EH (cell line): ENCODE measurements at regions not wholly inside any gene's neighbourhood (a gene's known extent, or its start where the extent isn't known, plus 50 kb on each side); places are given as distances from the start of the nearest gene placed in this dataset.
"Not testable (repeated sequence)": the region's sequence is repeated elsewhere in the genome, so short reads cannot be mapped to it uniquely, and the experiment has no call there.

Experiments used
- DNase-seq: peaks from one replicate; pipeline ENCODE4 v3.0.0-alpha.2; 2015; ENCODE audit warnings: low read depth

DNA sequence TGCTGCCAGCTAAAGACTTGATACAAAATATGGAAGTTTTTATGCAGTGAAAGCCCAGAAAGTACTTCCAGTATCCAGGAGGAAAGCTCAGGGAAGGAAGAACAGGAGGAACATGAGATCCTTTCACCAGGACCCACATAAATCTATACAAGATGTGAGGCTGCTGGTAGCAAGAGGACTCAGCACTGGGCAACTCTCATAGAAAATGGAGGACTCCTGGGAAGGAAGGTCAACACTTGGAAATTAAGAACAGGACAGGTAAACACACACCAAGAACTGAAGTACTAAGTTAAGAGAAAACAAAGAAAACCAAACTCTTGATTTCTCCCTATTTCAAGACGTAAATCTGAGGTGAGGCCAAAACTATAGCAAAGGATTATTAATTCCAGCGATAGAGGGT, 220.5 kb upstream of the HSF2 start:
- no peak for DNase-seq

DNA sequence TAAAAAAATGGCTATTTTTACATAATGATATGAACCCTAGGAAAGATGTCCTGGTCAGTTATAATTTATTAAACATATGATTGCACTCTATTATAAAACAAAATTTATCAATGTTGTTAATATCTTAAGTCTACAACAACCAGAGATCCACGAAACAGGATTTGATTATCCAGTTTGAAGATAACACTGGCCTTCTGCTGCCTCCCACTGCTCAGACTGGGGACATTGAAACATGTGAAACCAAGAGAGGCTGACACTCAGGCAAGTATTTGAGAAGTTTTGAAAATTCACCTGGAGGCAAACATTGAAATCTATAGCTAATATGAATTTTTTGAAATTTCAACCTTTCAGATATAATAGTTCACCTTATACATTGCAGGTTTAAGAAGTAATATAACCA, 219.3 kb upstream of the HSF2 start:
- peak; percentile 6 for DNase-seq

DNA sequence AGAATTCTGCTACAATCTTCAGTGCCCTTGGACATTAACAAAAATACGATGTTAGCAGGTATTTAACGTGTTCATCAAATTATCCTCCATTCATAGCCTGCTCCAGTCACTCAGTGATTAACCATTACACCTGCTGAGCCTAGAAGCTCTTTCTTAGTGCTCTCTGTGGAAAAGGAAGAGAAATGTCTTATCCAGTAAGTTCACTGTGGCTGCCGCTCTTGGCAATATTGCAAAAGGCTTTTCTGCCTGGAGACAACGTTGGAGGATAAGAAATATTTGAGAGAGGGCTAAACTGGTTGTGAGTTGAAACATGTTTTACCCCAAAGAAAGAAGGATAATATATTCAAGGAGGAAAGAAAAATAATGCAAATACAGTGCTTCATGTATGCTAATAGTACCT, 217.4 kb upstream of the HSF2 start:
- DNase-seq: no peak

DNA sequence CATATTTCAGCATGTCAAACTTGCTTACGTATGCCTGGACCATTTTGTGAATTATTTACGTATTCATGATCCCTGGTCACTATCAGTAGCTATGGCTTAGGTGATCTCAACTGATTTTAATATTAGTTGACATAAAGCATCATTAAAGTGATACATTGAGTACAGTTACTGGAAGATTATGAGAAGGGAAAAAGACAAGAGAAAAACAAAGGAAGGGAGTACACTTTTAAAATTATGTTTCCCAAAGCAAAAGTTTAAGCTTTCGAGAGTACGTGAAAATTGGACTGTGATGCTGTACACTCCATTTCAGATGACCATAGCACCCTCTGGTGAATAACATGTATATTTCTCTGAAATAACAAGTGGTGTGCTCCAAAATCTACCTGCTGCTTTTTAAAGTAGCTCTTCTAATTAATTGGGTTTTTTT, 215.0 kb upstream of the HSF2 start:
- DNase-seq: peak; percentile 41

DNA sequence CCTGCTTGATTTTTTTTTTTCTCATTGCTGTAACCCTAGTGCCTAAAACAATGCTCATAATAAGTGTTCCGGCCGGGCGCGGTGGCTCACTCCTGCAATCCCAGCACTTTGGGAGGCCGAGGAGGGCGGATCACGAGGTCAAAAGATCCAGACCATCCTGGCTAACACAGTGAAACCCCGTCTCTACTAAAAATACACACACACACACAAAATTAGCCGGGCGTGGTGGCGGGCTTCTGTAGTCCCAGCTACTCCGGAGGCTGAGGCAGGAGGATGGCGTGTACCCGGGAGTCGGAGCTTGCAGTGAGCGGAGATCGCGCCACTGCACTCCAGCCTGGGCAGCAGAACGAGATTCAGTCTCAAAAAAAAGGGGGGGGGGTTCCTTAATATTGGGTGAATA, 214.0 kb upstream of the HSF2 start:
- not testable (repeated sequence) for DNase-seq

DNA sequence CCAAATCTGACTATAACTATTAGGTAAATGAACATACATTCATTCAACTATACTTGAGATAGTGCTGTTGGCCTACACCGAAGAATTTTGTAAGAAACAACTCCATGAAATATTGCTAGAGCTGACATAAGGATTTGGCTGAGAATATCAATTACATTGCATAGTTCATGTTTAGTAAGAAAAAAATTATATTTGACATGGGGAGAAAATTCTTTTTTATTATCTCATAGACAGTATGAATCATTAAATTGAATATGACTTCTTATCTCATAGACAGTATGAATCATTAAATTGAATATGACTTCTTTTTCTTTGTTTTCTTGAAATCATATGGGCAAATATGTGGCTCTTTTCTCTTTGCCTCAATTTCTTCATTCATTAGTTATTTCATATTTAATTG, 212.3 kb upstream of the HSF2 start:
- no peak for DNase-seq

DNA sequence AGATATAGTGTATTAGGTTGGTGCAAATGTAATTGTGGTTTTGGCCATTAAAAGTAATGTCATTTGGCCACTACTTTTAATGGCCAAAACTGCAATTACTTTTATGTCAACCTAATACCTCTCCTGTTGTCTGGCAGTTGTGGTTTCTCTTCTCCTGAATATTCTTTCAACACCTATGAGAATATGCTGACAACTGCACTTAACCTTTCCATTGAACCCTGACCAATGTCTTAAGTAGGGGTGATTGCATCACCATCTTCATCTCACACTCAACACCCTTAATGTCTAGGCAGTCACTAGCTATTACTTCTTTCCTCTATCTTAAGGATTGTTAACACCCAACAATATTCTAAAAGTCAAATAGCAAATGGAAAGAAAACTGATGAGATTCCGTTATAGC, 200.5 kb upstream of the HSF2 start:
- DNase-seq: no peak

DNA sequence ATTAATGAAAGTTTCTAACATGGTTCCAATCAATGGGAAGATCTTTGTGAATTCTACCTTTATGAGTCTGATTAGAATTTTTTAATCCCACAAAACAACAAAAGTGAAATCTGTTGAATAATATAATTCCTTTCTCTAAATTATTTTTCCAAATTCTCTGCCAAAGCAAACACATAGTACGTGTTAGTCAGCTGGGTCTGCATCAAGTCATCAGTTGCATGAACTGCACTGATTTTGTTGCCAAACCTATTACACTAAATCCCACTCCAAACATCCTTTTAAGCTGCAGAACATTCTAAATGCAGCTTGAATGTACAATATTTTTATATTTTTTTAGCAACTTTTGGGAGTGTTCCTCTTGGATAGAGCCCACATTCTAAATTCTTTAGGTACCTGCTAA, 199.0 kb upstream of the HSF2 start:
- no peak for DNase-seq

DNA sequence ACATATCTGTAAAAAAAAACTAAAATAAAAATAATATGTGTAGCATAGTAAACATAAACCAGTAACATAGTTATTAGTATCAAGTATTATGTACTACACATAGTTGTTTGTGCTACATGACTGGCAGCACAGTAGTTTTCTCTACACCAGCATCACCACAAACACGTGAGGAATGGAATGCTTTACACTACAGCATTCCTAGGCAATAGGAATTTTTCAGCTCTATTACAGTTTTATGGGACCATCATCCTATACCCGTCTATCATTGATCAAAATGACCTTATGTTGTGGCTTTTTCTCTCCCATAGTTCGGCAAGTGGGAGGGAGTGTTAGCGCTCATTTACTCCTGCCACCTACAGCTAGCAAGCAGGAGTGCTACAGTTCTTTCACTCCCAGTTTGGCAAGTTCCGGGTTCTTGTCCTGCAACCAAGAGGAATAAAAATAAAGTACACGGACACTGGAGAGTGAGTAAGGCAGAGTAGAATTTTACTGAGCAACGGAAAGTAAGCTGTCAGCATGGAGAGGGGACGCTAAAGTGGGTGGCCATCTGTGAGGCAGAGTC, 196.8 kb upstream of the HSF2 start:
- DNase-seq: peak; percentile 5

DNA sequence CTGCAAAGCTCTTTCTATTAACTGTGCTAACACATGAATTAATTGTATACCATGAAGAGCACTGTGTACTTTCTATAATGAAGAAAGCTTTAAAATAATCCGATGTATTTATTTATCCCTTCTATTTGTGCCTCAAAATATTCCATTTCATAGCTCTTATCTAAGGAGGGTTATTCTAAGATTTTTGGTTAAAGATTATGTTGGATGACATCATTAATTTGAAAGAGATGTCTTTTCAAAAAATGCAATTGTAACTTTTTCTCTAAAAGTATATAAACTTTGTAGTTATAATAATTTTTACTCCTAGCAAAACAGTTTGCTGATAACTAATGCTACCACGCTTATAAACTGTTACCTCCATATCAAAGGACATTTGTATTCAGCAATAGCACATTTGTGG, 192.4 kb upstream of the HSF2 start:
- DNase-seq: no peak

DNA sequence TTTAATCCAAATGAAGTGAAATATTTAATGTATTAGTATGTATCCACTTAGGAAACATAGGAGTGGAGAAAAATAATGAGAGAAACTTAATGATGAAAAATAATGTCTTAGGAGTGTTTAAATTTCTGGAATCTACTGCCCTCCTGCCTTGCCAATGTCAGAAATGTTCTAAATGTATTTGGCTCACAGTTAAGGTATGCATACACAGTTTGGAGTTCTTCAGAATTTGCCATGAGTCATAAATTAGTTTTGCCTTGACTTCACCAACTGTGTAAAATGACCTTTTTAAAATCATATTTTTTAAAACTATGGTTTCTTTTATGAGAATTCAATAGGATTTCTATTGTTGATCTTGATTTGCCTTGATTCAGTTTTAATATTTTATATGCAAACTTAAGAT, 191.7 kb upstream of the HSF2 start:
- no peak for DNase-seq

DNA sequence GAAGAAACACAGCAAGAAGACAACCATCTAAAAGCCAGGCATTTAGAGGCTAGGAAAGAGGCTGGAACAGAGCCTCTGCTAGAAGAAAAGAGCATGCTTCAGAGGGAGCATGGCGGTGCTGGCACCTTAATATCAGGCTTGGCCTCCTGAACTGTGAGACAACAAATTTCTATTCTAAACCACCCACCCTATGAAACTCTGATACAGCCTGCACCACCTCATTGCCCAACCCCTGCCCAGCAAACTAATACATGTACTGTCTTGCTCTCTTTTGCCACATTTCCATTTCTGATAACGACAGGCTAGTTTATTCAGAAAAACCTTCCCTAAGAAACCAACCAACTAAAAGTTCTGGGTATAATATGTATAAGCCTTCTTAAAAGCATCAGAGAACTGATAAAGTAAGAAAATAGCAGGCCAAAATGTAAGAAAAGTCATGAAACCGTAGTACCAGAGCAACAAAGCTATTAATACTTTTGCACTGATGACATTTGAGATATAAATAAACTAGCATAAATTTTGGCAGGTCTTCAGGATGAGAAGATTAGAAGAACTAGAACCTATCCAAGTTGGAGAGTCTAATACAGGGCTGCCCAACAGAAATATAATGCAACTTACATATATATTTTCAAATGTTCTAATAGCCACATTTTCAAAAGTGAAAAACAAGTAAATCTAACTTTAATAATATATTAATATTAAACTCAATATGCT, 184.7 kb upstream of the HSF2 start:
- no peak for DNase-seq

DNA sequence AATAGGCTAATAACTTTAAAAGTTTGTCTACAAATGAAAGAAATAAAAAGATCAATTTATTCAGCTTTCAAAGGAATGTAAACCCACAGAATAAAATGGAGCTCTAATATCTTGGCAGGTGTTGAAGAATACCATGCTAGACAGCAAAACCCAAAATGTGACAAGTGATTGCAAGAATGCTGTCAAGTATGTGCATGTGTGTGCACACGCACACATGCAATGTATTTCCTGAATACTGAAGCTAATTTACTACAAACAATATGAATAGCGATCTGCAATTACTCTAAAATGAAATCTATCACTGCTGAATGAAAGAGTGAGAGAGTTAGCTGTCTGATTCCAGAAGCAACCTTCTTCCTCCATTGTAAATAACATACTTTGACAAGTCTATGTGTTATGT, 179.2 kb upstream of the HSF2 start:
- no peak for DNase-seq

DNA sequence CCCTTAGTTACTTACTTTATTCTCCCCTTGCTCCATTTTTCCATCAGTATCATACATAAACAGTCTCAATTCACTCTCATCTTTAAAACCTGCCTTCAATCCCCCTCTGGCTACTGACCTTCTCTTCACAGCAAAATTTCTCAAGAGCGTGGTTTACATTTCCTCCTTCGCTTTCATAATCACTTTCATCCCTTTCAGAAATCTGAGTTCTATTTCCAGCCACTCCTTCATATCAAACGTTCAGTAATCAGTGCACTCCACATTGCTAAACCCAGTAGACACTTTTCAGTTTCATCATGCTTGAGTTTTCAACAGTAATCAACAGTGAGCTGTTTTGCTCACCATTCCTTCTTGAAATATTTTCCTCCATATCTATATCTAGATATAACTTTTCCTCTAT, 176.7 kb upstream of the HSF2 start:
- no peak for DNase-seq

DNA sequence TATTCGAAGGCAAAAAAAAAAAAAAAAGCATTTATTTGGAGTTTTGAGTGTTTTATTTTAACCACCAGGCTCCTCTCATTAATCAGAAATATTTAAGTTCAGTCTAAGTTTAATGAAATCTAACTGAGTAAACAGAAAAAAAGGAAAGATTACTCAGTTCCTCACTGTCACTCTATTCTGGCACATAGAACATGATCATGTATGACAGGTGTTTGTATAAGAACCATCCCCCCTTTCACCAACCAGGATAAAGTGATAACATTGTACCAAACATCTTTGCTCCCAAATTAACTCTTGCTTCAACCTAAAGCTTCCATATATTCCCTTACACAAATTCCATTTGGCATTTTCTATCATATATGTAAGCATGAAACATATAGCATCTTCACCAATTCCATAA, 176.2 kb upstream of the HSF2 start:
- DNase-seq: no peak

DNA sequence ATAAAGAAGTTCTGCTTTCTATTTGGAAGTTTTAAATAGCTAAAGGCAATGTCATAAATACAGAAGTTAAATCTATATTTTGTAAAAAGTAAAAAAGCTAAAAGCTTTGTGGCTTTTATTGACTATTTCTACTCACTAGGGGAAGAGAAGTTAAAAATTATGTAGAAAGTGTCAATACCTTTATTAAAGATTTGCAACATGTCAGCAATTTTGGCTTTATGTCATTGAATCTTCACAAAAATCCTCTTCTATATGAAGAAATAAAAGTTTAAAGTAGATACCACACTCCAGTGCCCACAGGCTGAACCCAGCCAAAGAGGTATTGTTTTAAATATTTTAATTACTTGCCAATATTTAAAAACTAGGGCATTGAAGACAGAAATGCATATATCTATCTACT, 160.6 kb upstream of the HSF2 start:
- no peak for DNase-seq

DNA sequence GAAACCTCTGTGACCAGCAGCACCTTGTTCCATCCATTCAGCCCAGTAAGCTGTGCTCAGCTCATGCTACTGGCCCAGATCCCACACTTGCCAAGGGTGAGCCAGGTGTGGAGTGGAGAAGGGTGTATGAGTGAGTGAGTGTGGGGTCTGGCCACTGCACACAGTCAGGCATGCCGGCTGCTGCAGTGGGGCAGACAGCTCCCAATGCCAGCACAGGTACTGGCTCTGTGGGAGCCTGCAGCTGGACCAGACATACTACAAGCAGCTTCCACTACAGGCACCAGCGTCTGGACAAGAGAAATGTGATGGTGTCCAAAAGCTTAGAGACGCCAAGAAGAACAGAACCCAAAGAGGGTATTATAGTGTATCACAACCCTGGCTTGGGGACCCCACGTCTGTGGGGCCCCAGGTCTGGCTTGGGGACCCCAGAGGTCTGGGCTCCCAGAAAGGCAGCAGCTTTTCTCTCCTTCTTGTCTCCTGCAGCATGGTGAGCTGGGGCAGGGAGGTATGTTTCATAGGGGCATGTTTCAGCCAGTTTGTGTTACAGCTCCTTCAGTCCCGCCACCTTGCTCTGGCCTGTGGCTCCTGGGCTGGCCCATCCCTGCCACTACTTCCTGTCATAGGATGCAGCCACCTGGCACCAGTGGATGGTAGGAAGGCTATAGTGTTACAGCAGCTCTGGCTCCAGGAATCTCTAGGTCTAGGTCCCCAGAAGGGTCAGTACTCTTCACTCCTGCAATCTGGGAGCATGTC, 152.4 kb upstream of the HSF2 start:
- DNase-seq: no peak

DNA sequence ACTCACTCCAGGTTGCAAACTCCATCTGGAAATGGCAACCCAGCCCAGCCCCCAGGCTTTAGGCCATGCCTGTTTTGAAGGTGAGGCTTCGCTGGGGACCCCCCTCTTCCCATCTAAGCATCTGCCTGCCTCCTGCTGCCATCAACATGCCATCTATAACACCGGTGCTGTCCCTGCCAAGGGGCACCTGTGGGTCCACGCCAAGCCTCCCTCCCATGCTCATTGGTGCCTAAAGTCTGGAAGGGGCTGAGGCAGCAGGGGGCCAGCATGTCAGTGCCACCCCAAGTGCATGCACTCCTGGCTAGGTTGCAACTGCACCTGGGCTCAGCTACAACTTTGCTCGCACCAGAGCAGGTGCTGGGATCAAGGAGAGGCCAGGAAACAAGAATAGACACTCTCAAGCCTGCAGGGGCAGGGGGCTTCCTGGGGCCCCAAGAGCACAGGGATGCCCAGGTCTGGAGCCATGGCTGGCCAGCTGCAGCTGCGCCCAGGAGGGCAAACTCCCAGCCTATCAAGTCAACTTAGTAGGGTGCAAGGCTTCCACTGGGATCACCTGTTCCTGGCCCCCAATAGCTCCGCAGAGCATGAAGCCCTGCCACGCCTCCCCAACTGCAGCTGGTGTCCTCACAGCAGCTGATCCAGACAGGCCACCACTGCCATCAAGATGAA, 151.3 kb upstream of the HSF2 start:
- no peak for DNase-seq

DNA sequence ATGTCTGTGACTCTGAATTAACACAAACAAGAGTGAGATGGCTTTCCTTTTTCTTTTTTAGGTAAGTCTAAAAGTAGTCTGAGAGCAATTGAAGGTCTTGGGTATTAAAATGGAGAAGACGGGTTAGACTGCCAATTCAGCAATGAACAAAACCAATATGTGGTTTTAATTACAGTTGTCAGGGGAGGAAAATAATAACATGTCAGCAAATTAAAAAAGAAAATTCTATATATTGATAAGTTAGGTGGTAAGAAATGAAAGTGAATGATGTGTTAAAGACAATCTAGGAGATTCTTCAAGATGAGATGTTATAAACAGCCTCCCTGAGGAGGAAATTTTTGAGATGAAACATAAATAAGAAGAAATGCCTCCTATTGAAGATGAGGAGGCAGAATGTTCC, 150.6 kb upstream of the HSF2 start:
- no peak for DNase-seq

DNA sequence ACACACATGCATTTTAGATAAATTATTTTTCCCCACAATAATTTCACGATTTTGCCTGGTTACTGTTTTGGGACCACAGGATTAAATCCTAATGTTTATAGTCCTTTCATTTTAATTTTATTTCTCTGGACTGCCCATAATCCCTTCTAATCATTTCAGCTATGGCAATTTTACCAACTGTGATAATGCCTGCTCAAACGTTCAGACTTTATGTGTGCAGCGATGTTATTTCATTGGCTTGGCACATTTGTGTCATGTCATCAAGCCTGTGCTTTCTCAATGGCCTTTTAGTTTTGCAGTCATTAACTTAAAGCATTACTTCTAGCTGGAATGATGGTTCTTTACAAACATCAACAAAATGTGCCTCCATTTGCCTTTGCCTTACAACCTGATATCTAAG, 140.6 kb upstream of the HSF2 start:
- no peak for DNase-seq

DNA sequence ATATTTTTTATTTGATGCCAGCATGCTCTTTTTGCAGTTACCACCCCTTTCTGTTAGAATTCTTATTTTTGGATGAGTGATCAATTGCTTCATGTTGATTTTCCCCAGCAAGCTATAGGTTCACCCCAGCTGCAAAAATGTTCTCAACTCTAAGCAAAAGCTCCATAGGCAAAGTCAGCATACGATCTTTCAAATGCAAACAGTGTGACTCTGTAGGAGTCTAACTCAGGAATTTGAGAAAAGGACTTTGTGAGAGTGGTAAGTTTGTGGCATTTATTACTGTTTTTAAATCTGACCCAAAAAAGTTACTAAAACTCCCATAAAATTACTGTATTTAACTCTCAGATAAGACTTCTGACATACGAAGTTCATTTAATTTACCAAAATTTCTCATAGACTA, 134.9 kb upstream of the HSF2 start:
- DNase-seq: no peak

DNA sequence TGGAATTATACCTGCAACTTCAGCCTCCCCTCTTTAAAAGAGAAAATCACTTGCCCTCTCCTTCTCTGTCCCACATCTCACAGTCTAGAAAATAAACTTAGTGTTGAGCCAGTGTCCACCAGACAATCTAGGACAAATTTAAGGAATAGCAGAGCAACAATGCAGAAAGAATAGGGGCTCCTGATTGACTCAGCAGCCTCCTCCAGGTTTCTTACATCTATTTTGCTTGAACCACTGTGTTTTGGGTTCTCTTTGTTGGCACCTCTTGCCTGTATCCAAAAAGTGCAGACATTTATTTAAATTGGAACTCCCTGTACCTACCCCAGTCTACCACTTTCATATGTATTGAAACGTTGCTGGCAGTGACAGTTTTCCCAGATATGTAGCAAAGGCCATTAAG, 133.7 kb upstream of the HSF2 start:
- no peak for DNase-seq

DNA sequence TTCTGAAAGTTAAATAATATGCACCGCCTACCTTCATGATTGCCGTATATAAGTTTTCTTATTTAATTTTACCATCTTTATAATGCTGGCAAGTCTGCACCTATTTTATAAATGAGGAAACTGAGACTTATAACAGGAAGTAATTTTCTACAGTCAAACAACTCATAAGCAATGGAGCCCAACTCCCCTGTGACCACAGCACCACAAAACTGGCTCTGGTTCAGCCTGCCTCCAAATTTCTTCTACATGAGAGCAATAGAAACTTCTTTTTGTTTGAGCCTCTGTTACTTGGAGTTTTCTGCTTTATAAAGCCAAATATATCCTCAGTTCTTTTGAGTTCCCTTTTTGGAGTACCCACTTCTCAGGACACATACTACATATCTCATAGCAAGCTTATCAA, 131.1 kb upstream of the HSF2 start:
- no peak for DNase-seq
